Posterior vena cava (tissue), 2 donors: ENCODE measurements at regions not wholly inside any gene's neighbourhood (a gene's known extent, or its start where the extent isn't known, plus 50 kb on each side); places are given as distances from the start of the nearest gene placed in this dataset.
"Not testable (repeated sequence)": the region's sequence is repeated elsewhere in the genome, so short reads cannot be mapped to it uniquely, and the experiment has no call there.

Experiments
- DNase-seq: peaks from one replicate; pipeline ENCODE4 v3.0.0-alpha.2; 2020; ENCODE audit warnings: low spot score
- intact Hi-C, 2 donors: fragments of 100-400 bp; cut with DNase I; formaldehyde crosslinking; loops; one replicate each; pipeline versions ENCODE4 v1.14.1 to v1.14.2; 2022 to 2023
- donor health status: DM: yes; HTN: yes; CAD: no.
- donor health status: DM: yes; HTN: yes; CAD: no.

GRCh38 chr1:125064029-125064428, 3879.3 kb downstream of the SRGAP2C start:
- peak; percentile 46 for DNase-seq
- intact Hi-C loops = not testable (repeated sequence)

DNA sequence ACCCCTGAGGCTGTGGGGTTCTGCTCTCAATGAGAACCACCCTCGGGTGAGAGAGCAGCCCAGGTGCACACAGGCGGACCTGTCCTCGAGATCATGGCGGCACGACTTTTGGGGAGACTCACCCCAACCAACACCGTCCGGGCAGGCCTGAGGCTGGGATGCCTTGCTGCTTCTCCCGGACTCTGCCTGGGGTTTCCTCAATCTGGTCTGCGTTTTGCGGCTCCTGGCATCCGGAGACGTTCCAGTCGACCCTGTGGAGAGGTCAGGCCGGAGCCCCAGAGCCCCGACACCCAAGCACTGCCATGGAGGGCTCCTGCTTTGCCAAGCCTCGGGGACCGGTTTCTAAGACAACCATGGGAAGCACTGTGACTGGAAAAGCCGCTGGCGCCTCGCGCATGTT, 3879.7 kb downstream of the SRGAP2C start:
- intact Hi-C loops = no loop called here
- DNase-seq = peak; percentile 77

DNA sequence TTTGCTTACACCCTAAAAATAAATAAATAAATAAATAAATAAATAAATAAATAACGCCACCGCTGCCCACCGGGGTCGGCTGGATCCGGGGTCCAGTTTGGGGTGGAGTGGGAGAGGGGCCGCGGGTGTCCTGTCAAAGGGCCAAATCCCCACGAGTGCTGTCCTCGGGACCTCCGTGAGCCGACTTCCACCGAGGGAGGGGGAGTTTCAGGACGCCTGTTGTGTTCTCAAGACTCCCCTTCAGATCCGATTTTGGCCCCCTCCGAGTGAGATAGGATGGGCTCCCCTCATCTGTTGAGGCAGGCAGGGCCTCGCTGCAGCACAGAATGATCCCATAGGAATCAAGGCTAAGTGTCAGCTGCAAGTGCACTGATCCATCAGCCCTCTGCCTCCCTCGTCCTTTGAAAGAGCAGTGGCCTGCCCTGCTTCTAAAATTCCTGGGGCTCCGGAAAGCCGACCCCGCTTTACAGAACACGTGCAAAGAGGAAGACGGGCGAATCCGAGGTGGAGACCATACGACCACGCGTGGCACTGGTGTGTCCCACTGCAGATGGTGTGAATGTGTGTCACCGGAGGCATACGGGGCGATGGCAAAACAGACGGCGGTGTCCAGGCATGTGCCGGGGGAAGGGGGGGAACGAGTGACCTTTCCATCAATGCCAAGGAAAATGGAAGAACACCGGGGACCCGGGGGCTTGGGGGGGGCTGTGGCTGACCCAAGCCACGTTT, 3880.5 kb downstream of the SRGAP2C start:
- peak; percentile 70 for DNase-seq
- intact Hi-C loops = no loop called here

DNA sequence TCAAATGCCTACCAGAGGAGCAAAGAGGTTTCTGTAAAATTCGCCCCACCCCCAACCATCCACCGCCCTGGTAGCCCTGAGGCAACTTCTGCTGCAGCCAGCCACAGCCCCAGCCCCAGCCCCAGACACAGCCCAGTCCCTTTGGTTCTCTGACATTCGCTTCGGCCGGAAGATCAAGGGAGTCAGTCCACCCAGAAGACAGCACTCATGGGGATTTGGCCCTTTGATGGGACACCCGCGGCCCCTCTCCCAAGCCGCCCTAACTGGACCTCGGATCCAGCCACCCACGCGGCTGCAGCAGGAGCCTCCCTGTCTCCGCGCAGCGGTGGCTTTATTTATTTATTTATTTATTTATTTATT, 3881.0 kb downstream of the SRGAP2C start:
- intact Hi-C loops = no loop called here
- peak; percentile 29 for DNase-seq

GRCh38 chr1:125066385-125066784, 3881.6 kb downstream of the SRGAP2C start:
- intact Hi-C loops = no loop called here
- DNase-seq = peak; percentile 56

DNA sequence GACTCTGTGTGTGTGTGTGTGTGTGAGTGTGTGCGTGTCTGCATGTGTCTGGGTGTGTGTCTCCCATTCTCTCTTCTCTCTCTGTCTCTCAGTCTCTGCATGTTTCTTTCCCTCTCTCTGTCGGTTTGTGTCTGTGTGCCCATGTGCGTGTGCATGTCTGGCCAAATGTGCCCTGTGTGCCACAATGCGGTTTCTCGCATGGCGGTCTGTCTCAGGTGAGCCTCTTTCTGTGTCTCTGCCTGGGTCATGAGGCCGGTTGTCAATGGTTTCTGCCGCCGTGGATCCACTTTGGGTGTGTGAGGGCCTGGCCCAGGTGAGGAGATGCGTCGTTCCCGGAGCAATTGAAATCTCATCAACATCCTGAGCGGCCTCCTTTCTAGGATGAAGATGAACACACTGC, 3882.1 kb downstream of the SRGAP2C start:
- DNase-seq = peak; percentile 46
- intact Hi-C loops = not testable (repeated sequence)

DNA sequence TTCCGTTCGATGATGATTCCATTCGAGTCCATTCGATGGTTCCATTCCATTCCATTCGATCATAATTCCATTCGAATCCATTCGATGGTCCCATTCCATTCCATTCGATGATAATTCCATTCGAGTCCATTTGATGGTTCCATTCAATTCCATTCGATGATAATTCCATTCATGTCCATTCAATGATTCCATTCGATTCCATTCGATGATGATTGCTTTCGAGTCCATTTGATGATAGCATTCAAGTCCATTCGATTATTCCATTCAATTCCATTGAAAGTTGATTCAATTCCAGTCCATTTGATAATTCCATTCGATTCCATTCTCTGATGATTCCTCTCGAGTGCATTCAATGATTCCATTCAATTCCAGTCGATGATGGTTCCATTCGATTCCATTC, 3895.3 kb downstream of the SRGAP2C start:
- intact Hi-C loops = no loop called here
- no peak for DNase-seq

GRCh38 chr1:125085720-125086591, 3901.2 kb downstream of the SRGAP2C start:
- intact Hi-C loops = no loop called here
- peak; percentile 58 for DNase-seq

- peak; percentile 45 for DNase-seq
- intact Hi-C loops = no loop called here
These were observed 3901.8 kb downstream of the SRGAP2C start for GRCh38 chr1:125086611-125087010.

DNA sequence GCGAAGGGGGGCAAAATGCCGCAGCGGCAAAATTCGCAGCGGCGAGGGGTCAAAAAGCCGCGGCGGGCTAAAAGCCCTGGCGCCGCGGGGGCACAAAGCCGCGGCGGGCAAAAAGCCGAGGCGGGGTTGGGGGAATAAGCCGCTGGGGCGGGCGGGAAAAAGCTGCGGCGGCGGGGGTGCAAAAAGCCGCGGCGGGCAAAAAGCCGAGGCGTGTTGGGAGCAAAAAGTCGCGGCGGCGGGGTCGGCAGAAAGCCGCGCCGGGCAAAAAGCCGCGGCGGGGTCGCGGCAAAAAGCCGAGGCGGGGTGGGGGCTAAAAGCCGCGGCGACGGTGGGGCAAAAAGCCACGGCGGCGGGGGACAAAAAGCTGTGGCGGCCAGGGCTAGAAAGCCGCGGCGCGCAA, 3902.5 kb downstream of the SRGAP2C start:
- intact Hi-C loops = no loop called here
- DNase-seq = peak; percentile 46

GRCh38 chr1:125087691-125088090, 3902.9 kb downstream of the SRGAP2C start:
- DNase-seq = peak; percentile 64
- intact Hi-C loops = no loop called here

DNA sequence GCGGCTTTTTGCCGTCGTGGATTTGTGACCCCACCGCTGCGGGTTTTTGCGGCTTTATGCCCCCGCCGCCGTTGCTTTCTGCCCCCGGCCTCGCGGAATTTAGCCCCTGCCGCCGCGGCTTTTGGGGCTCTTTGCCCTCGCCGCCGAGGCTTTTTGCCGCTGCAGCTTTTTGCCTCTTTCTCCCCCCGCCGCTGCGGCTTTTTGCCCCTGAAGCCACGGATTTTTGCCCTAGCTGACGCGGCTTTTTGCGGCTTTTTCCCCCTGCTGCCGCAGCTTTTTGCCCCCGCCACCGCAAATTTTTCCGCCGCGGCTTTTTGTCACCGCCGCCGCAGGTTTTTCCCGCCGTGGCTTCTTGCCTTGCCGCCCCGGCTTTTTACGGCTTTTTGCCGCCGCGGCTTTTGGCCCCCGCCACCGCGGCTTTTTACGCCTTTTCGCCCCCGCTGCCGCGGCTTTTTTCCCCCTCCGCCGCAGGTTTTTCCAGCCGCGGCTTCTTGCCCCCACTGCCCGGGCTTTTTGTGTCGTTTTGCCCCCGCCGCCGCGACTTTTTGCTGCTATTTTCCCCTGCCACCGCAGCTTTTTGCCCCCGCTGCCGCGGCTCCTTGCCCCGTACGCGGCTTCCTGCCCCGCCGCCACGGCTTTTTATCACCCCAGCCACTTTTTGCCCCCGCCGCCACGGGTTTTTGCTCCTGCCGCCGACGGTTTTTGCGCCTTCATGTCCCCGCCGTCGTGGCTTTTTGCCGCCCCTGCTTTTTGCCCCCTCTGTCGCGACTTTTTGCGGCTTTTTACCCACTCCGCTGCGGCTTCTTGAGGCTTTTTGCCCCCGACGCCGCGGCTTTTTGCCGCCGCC, 3933.6 kb downstream of the SRGAP2C start:
- DNase-seq = peak; percentile 72

GRCh38 chr1:125119024-125119441, 3934.3 kb downstream of the SRGAP2C start:
- peak; percentile 76 for DNase-seq
- intact Hi-C loops = no loop called here

More for the DNA sequence above, 3933.6 kb downstream of the SRGAP2C start:
- intact Hi-C loops = no loop called here

- intact Hi-C loops = not testable (repeated sequence)
- peak; percentile 71 for DNase-seq
These were observed 3934.9 kb downstream of the SRGAP2C start for GRCh38 chr1:125119566-125120205.

DNA sequence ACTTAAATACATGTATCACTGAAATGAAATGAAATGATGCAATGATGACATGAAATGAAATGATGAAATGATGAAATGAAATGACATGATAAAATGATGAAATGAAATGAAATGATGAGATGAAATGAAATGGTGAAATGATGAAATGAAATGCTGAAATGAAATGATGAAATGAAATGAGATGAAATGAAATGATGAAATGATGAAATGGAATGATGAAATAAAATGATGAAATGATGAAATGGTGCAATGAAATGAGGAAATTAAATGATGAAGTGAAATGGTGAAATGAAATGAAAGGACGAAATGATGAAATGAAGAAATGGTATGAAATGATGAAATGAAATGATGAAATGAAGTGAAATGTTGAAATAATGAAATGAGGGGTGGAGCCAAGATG, 3937.8 kb downstream of the SRGAP2C start:
- DNase-seq, intact Hi-C loops: not testable (repeated sequence)
